GM18508 (cell line): ENCODE measurements at regions not wholly inside any gene's neighbourhood (a gene's known extent, or its start where the extent isn't known, plus 50 kb on each side); places are given as distances from the start of the nearest gene placed in this dataset.
"Not testable (repeated sequence)": the region's sequence is repeated elsewhere in the genome, so short reads cannot be mapped to it uniquely, and the experiment has no call there.

Experiments used
- ATAC-seq: cut with Tn5 transposase; IDR thresholded peaks from one replicate; pipeline ENCODE4 v1.9.1; 2021; ENCODE audit warnings: moderate number of reproducible peaks; ENCODE audit not compliant: insufficient read depth, unreplicated experiment

- no peak for ATAC-seq
Measured at GRCh38 chr15:26134152-26134551, 271.0 kb upstream of the ATP10A start.

GRCh38 chr15:26132811-26133210 is 269.7 kb upstream of the ATP10A start:
- ATAC-seq, result no peak

GRCh38 chr15:26129852-26130251 is 266.7 kb upstream of the ATP10A start:
- no peak for ATAC-seq

DNA sequence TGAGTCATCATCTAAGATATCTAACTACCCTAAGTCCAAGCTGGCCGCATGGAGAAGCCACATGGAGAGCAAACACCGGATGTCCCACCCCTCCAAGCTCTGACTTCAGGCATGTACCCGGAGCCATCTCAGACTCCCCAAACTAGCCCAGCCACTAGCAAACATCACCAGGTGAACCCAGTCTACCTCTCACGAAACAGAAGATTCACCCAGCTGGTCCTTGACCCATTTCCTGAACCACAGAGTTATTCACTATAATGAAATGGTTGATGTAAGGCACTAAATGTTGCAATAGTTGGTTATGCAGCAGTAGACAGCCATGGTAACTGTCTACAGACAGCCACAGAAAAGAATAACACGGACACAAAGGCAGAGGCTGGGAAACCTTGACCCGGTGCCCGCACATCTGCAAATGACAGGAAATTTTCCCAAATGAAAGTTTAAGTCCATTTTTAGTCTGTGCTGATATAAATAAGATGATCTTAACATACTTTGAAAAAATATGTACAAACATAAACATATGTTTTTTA is 265.5 kb upstream of the ATP10A start:
- ATAC-seq, result no peak

DNA sequence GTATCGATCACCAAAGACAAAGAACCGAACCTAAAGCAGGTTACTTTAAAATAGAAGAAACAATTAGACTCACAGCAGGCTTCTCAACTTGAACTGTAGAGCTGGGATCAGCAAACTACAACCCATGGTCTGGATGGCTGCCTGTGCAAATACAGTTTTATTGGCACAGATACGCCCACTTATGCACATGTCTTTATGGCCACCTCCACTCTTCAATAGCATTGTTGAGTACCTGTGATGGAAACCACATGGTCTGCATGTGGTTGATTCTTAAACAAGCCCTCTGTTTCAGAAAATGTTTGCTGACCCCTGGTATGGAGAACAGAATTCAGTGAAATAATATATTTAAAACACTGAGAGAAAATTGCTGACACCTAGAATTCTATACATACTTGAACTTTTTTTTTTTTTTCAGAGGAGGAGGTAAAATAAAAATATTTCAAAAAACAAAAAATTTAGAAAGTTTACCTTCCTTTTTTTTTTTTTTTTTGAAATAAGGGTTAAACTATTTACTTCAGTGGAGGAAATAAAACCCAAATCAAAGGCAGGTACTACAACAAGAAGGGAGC is 263.8 kb upstream of the ATP10A start:
- ATAC-seq, result no peak

DNA sequence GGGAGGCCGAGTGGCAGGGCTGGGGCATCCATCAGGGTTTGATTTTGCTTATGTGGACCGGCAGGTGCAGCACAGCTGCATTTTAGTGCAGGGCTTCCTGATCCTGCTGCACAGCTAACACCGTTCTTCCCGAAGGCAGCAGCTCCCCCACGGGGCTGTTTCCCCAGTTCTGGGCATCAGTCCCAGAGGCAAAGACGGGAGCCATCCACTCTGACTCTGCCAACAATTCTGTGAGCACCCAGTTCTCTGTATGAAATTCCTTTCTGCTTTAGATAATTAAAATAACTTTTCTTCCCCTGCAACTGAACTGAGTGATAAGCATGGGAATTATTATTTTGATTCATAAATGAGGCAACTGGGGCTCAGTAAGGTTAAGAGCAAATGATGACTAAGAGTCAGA is 262.9 kb upstream of the ATP10A start:
- ATAC-seq, result no peak

- ATAC-seq, result no peak
Measured at GRCh38 chr15:26125664-26126063, 262.5 kb upstream of the ATP10A start.

DNA sequence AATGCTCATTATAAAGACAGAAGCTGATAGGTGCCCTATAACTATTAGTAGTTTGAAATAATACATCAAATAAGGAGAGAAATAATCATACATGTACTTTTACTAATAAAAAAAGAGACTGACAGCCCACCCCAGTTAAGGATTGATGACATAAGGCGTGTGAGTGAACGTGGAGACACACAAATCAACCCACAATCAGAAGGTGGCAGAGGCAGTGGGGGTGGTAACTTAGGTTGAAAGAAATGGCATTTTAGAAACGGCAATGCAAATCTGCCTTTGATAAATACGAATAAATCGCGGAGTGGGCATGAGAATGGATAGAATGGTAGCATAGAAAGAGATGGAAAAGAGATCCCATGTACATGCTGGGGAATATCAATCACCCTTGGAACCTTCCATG is 256.2 kb upstream of the ATP10A start:
- no peak for ATAC-seq

GRCh38 chr15:26115229-26115943 is 252.3 kb upstream of the ATP10A start:
- no peak for ATAC-seq

GRCh38 chr15:26114128-26114527 is 251.0 kb upstream of the ATP10A start:
- not testable (repeated sequence) for ATAC-seq

GRCh38 chr15:26113296-26113695 is 250.2 kb upstream of the ATP10A start:
- ATAC-seq, result no peak

GRCh38 chr15:26109203-26109602 is 246.1 kb upstream of the ATP10A start:
- no peak for ATAC-seq

DNA sequence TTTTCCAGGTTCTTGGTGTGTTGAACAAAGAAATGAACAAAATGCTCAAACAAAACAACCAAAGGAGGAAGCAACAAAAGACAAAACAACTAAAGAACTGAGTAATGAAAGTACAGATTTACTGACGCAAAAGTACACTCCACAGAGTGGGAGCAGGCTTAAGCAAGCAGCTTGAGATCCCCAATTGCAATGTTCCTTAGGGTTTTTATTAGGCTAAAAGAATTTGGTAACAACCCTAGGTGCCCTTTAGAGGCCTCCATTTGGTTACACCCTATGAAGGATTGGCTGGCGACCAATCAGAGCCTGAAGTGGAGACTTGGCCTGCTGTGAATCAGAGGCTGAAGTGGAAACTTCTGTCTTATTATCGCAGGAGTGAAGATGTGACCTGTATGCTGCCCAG is 243.4 kb upstream of the ATP10A start:
- ATAC-seq, result no peak

DNA sequence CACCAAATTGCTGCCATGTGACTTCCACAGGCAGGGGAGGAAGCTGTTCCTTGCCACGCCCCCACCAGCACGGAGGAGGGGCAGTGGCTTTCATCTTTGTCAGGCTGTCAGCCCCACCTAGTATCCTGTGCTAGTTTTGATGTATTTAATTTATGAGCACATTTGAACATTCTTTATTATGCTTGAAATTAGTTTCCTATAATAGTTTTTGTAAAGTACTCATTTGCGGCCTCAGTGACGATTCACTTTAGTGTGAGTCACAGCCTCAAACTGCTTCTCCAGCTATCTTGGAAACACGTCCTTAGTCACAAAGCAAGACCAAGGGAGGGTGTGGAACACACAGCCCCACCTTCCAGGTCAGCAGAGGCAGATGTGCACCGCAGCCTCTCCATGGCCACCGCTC is 239.9 kb upstream of the ATP10A start:
- ATAC-seq, result no peak

GRCh38 chr15:26102365-26102764 is 239.2 kb upstream of the ATP10A start:
- no peak for ATAC-seq

DNA sequence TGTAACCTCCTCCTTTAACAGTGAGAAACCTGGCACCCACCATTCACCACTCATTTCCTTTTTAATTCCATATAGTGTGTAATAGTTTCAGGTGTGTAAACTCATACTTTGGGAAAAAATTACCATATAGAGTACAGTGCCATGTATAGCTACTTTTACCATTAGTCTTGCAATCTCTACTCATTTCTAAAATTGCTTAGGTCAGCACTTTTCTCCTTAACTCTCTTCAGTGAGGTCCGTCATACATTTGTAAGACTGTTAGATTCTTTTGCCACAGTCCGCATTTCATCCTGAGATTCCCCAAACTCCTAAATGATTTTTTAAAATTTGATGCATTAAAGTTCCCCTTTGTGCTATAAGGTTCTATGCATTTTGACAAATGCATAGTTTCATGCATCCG is 238.3 kb upstream of the ATP10A start:
- ATAC-seq, result no peak

DNA sequence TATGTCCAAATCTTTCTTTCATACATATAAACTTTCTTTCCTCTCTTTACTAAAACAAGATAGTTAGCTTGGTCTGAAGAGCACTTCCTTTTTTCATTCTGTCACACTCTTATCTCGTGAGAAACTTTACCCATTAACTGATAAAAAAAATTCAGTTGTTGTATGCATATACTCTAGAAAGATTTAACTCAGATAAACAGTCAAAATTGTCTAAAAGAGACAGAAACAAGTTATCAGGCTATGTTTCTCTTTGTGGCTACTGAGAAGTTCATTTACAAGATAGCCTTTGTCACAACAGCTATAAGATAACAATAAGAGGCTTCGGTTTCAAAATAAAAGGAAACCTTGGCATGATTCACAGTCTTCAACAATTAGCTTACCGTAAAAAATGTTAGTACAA is 235.7 kb upstream of the ATP10A start:
- ATAC-seq, result no peak

GRCh38 chr15:26097216-26097615 is 234.1 kb upstream of the ATP10A start:
- no peak for ATAC-seq

GRCh38 chr15:26096581-26096980 is 233.5 kb upstream of the ATP10A start:
- no peak for ATAC-seq

DNA sequence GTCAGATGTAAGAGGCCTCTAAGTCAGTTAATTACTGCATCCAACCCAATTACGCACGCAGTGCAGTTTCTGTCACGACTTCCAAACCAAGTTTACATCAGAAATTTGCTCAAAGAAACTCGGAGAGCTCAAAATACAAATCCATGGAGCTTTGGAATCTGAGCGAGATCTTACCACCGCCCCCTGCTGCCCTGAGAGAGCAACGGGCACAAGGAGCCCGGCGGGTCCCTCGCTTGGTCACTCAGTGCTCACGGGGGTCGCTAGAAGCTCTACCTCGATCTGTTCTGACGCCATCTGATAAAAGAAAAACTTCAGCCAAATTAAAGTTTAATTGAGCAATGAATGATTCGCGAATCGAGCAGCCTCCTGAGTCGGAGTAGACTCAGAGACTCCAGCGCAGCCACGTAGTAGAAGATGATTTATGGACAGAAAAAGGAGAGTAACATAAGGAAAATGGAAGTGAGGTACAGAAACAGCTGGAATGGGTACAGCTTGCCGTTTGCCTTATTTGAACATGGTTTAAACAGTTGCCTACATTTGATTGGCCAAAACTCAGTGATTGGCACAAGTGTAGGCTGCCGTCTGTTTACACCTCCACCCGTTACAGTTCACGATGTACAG is 232.7 kb upstream of the ATP10A start:
- no peak for ATAC-seq

DNA sequence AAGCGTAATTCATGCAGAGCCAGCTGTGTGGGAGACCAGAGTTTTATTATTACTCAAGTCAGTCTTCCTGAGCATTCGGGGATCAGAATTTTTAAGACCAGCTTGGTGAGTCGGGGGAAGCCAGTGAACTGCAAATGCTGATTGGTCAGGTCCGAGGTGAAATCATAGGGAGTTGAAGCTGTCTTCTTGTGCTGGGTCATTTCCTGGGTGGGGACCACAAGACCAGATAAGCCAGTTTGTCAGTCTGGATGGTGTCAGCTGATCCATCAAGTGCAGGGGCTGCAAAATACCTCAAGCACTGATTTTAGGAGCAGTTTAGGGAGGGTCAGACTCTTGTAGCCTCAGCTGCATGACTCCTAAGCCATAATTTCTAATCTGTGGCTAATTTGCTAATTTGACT is 228.1 kb upstream of the ATP10A start:
- ATAC-seq, result no peak

- no peak for ATAC-seq
Measured at GRCh38 chr15:26087881-26088280, 224.8 kb upstream of the ATP10A start.
